HG03039 (cell line): ENCODE measurements at regions not wholly inside any gene's neighbourhood (a gene's known extent, or its start where the extent isn't known, plus 50 kb on each side); places are given as distances from the start of the nearest gene placed in this dataset.
"Not testable (repeated sequence)": the region's sequence is repeated elsewhere in the genome, so short reads cannot be mapped to it uniquely, and the experiment has no call there.

ENCODE experiments used
- ATAC-seq: cut with Tn5 transposase; IDR thresholded peaks from one replicate; pipeline ENCODE4 v1.9.1; 2021; ENCODE audit warnings: mild to moderate bottlenecking, moderate library complexity; ENCODE audit not compliant: unreplicated experiment

GRCh38 chr13:111007209-111007608, 92.3 kb upstream of the ANKRD10 start:
- ATAC-seq = no peak

DNA sequence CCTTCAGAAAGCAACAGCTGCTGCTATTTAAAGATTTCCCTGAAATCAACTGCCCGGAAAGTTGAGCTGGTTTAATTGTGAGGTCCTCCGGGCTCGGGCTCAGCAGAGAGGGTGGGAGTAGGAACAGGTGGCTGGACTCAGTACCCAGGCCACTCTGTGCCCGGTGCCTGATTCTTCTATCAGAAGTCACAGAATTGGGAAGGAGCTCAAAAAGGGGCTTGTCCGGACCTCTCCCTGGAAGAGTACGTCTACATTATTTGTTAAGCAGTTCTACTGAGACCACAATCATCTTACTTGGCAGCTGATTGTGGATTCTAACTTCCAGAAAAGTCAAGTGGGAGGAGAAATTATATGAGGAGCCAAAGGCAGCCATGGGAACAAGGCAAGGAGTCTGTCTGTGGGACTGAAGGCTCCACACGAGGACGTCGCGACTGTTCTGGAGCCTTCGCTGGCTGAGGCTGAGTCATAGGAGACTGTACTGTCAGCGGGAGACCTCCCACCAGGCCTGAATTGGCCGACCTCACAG, 91.7 kb upstream of the ANKRD10 start:
- ATAC-seq = no peak

GRCh38 chr13:111005808-111006505, 91.1 kb upstream of the ANKRD10 start:
- no peak for ATAC-seq

- no peak for ATAC-seq
Observed at GRCh38 chr13:111005364-111005763, 90.5 kb upstream of the ANKRD10 start.

DNA sequence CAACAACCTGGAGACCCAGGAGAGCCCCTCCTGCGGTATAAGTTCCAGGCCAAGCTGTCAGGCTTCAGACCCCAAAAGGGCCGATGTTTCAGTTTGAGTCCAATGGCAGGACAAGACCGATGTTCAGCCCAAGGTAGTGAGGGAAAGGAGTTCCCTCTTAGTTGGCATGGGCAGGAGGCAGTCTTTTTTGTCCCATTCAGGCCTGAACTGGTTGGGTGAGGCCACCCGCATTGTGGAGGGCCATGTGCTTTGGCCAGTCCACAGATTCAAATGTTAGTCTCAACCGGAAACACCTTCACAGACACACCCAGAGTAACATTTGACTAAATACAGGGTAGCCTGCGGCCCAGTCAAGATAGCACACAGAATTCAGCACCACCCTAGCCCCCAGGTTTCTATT, 89.6 kb upstream of the ANKRD10 start:
- no peak for ATAC-seq

GRCh38 chr13:111001636-111002035, 86.8 kb upstream of the ANKRD10 start:
- ATAC-seq = no peak

DNA sequence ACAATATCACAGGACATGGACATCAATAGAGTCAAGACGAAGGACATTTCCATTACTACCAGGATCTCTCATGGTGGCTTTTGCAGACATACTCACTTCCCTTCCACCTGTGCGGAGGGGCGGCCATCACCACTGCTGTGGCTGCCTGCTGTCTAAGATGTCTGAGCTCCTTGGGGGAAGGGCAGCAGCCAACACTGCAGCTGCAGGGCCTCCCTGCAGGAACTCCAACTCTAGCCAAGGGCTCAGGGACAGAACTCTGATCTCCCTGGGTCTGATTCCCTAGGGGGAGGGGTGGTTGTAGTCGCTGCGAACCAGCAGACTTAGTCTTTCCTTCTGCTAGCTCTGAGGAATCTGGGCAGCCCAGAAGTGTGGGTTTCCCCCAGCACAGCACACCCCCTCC, 78.9 kb upstream of the ANKRD10 start:
- no peak for ATAC-seq

DNA sequence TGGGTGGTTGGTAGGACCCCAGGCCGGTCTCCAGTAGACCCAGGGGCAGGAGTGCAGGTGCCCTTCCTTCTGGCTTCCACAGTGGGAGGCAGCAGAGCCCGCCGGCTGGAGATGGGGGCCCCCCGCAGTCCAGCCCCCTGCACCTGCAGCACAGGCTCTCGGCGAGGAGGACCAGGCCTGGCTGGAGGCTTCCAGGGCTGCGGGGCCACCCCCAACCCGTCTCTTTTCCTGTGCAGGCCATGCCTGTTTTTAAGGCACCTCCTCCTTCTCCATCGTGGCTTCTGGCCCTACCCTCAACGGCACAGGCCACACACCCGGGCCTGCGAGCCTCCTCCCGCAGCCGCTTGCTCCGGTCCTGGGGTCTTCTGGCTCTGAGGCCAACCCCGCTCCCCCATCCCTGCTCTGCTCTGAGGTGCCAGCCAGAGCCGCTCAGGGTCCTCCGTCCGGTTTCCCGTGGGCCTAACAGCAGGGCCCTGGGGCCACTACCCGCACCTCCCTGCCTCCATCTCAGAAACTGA, 77.2 kb upstream of the ANKRD10 start:
- no peak for ATAC-seq

GRCh38 chr13:110989331-110989730, 74.5 kb upstream of the ANKRD10 start:
- no peak for ATAC-seq

GRCh38 chr13:110985541-110985940, 70.7 kb upstream of the ANKRD10 start:
- ATAC-seq = no peak

DNA sequence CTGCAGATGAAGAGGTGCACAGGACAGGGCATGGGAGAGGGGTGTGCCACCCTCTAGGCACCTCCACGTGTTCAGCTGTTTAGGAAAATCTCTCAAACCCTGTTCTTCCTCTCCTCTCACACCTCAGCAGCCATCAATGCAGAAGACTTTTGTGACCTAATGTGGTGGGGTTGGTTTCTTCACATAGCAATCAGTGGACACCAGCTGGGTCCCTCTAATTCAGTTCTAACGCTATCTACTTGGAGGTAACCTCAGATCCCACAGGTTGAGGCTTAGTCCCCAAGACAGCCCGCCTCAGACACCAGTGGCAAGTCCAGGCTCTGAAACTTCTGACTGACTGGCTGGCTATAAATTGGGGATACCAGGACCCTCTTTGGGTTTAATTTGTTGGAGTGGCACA, 69.9 kb upstream of the ANKRD10 start:
- no peak for ATAC-seq

DNA sequence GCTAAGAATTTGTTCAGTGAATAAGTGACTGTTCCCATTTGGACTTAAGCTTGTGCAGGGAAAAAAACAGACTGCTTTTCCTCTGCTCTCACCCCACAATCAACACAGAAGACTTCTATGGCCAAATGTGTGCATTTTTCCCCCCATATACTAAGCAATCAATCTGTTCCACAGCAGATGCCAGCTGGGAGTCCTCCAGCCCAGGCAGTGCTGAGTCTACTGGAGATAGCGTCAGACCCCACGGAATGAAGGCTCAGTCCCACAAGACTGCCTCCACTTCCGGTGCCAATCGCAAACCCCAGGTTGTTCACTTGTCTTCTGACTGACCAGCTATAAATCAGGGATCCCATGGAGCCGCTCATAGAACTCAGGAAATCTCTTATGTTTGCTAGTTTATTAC, 69.5 kb upstream of the ANKRD10 start:
- no peak for ATAC-seq

GRCh38 chr13:110983241-110983640, 68.4 kb upstream of the ANKRD10 start:
- ATAC-seq = no peak

GRCh38 chr13:110981379-110981778, 66.5 kb upstream of the ANKRD10 start:
- no peak for ATAC-seq

DNA sequence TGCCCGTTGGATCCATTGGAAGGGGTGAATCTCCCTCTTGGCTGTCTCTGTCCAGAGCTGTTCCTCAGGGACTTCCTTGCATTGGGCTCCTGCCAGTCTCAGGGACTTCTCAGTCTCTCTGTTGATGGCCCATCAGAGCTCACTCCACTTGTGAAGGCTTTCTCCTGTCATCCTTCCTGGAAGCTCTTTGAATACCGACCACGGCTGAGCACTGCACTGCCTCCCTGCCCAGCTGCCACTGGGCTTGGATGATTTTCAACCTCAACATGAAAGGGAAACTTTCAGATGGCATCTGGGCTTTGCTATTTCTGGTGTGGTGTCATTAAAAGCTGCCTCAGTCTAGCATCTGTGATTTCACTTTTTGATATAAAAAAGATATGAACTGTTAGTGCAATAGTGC, 66.1 kb upstream of the ANKRD10 start:
- ATAC-seq = no peak

GRCh38 chr13:110979149-110979548, 64.3 kb upstream of the ANKRD10 start:
- not testable (repeated sequence) for ATAC-seq

GRCh38 chr13:110978390-110978789, 63.5 kb upstream of the ANKRD10 start:
- ATAC-seq = no peak

GRCh38 chr13:110976785-110977184, 61.9 kb upstream of the ANKRD10 start:
- ATAC-seq = no peak

DNA sequence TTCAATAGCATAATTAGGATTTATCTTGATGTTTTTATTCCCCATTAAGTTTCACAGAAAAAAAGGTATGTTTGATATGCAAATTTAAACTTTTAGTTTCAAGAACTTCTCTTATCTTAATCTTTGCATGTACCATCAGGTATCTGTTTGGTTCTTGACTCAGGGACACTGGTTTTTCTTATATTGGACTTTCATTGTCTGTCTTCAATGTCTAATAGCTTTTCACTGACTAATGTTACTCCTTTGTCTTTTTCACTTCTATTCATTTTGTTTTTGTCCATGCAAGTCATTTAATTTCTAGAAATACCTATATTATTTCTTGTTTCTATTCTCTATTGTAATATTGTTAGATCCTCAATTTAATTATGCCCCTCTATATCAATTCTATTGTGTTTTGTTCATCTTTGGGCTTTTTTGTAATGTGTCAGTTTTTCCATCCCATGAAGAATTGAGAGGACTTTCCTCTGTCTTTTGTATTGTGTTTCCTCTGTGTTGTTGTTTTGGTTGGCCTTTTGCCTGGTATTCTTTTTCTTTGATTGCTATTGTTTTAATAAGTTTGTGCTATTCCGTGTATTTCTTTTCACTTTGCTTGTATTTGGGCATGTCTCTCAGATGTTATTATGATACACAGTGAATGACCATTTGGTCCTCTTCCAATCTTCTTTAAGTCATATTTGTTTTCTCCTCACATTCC, 58.3 kb upstream of the ANKRD10 start:
- ATAC-seq = no peak

DNA sequence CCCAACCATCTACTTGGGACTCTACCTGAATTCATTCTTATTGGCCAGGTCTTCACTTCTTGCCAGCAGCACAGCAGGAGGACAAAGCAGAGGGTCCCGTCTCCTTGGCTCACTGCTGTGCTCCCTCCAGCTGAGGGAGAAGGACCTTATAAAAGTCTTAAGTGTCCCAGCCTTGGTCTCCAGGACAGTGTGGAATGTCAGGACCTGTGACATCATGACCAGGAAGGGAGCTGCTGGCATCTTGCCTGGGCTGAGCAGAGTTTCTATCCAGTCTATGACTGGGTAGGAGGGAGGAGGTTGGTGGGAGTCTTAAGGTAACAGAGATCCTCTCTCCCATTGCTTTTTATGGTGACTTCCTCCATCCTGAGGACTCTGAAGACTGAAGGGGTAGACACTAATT, 56.6 kb upstream of the ANKRD10 start:
- ATAC-seq = no peak

DNA sequence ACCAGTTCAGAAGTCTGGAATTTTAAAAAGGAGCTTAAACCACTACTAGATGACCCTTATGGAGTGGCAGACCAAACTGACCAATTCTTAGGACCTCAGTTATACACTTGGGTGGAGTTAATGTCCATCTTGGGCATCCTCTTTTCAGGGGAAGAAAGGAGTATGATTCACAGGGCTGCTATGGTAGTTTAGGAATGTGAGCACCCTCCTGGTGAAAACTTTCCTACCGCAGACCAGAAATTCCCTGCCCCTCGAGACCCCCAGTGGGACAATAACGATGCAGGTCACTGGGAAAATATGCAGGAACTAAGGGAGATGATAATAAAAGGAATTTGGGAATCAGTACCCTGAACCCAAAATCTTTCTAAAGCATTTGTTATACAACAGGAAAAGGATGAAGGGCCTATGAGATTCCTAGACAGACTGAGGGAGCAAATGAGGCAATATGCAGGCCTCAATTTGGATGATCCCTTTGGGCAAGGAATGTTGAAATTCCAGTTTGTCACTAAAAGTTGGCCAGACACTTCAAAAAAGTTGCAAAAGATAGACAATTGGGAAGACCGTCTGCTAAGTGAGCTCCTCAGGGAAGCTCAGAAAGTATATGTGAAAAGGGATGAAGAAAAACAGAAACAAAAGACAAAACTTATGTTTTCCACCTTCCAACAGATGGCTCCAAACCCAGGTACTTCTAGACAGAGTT, 52.4 kb upstream of the ANKRD10 start:
- ATAC-seq = not testable (repeated sequence)

- no peak for ATAC-seq
Observed at GRCh38 chr13:110965755-110966134, 50.9 kb upstream of the ANKRD10 start.
